ENCODE measurements at regions not wholly inside any gene's neighbourhood (a gene's known extent, or its start where the extent isn't known, plus 50 kb on each side); places are given as distances from the start of the nearest gene placed in this dataset.

DNA sequence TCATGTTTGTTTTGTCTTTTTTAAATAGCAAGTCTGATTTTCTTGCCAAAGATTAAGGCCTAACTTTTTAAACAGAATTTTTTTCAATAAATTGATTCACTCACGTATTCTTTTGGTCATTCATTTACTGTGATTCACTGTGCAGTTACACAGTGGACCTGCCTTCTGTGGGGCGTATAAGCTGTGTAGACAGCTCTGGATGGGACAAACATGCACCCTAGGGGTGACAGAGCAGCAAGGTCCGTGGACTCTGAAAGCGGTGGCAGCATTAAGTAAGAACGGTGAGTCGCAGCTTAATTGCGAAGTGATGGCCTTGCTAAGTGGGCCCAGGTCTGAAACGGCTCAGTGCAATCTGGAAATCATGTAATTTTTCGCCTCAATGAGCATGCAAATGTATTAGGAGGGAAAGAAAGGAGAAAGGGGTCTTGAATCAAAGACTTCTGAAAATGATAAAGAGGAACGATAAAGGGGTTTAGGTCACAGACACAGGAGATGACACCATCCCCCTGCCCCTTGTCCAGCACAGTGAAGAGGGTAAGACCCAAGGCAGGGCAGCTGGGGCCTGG is 113.1 kb downstream of the SPATA19 start:
- TF ChIP-seq, protein P1, sequence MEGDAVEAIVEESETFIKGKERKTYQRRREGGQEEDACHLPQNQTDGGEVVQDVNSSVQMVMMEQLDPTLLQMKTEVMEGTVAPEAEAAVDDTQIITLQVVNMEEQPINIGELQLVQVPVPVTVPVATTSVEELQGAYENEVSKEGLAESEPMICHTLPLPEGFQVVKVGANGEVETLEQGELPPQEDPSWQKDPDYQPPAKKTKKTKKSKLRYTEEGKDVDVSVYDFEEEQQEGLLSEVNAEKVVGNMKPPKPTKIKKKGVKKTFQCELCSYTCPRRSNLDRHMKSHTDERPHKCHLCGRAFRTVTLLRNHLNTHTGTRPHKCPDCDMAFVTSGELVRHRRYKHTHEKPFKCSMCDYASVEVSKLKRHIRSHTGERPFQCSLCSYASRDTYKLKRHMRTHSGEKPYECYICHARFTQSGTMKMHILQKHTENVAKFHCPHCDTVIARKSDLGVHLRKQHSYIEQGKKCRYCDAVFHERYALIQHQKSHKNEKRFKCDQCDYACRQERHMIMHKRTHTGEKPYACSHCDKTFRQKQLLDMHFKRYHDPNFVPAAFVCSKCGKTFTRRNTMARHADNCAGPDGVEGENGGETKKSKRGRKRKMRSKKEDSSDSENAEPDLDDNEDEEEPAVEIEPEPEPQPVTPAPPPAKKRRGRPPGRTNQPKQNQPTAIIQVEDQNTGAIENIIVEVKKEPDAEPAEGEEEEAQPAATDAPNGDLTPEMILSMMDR (IDR thresholded peaks at IDR 0.05; ENCODE audit: borderline replicate concordance, extremely low read depth, insufficient read depth), result no peak
- Histone ChIP-seq H3K9me3 (ENCODE audit: control insufficient read depth in 2 of 3, insufficient read depth in 1 of 3, low read length in 3 of 3) (peaks cover 0 to 2% (median 0%) of the 10 kb centered on the region in 3 donors), H3K36me3 (ENCODE audit: control insufficient read depth in 2 of 3, insufficient read depth in 3 of 3, low read length in 3 of 3) (no peaks in the 10 kb centered on the region), H3K9ac (ENCODE audit: low read length in 3 of 3) (no peak overlapping the region), H3K4me1 (ENCODE audit: control insufficient read depth in 2 of 3, insufficient read depth in 2 of 3, low read depth in 1 of 3, low read length in 3 of 3) (no peaks in the 10 kb centered on the region), H3K27ac (ENCODE audit: low read depth in 2 of 2, low read length in 2 of 2) (no peak overlapping the region), H3K4me3 (ENCODE audit: low read length in 3 of 3) (no peak overlapping the region), H3K27me3 (ENCODE audit: control insufficient read depth, insufficient read depth, low read length) (no peaks in the 10 kb centered on the region)
- intact Hi-C loops (cut with DNase I), result no loop called here
- FAIRE-seq (no peak), DNase-seq (no peak)

DNA sequence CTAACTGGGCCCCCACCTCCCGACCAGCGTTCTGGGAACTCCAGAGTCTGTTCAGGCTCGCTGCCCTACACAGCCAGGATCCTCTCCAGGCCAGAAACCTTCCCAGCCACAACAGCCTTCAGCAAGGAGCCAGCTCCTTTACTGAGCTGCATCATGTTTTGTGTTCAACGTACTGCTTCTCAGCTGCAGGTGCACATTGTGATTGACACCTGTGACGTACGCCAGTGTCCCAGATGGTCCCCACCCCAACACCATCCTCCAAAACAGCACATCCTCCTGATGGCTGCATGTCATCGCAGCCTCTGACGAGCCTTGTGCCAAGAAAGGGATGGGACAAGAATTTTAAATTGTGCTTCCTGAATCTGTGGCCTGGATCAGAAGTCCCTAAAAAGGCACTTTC is 117.5 kb downstream of the SPATA19 start:
- intact Hi-C loops (cut with DNase I), result no loop called here
- Histone ChIP-seq H3K4me1 (ENCODE audit: control insufficient read depth in 2 of 3, insufficient read depth in 2 of 3, low read depth in 1 of 3, low read length in 3 of 3) (no peaks in the 10 kb centered on the region), H3K9ac (ENCODE audit: low read length in 3 of 3) (no peak overlapping the region), H3K36me3 (ENCODE audit: control insufficient read depth in 2 of 3, insufficient read depth in 3 of 3, low read length in 3 of 3) (no peaks in the 10 kb centered on the region), H3K9me3 (ENCODE audit: control insufficient read depth in 2 of 3, insufficient read depth in 1 of 3, low read length in 3 of 3) (no peaks in the 10 kb centered on the region), H3K27ac (ENCODE audit: low read depth in 2 of 2, low read length in 2 of 2) (no peak overlapping the region), H3K4me3 (ENCODE audit: low read length in 3 of 3) (no peak overlapping the region), H3K27me3 (ENCODE audit: control insufficient read depth, insufficient read depth, low read length) (no peaks in the 10 kb centered on the region)
- FAIRE-seq (no peak), DNase-seq (no peak)
- TF ChIP-seq, protein P1 (IDR thresholded peaks at IDR 0.05; ENCODE audit: borderline replicate concordance, extremely low read depth, insufficient read depth), result no peak

DNA sequence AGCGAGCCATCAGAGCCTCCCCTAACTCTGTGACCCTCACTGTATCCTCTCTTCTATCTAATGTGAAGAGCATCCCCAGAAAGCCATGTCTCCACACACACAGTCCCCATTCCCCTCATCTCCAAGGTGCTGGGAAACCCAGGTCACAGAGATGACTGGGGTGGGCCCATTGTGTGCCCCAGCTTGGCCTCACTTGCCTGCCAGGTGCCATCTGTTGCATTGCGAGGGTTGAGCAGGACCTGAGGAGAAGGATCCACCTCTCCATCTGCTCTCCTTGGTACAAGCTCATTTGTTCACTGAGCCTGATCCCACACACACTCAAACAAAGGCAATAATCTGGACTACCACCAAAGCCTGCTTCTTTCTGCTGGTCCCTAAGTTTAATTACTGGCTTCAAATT is 118.8 kb downstream of the SPATA19 start:
- no peak for DNase-seq
- Histone ChIP-seq H3K27ac (ENCODE audit: low read depth in 2 of 2, low read length in 2 of 2) (no peak overlapping the region), H3K9me3 (ENCODE audit: control insufficient read depth in 2 of 3, insufficient read depth in 1 of 3, low read length in 3 of 3) (no peaks in the 10 kb centered on the region), H3K36me3 (ENCODE audit: control insufficient read depth in 2 of 3, insufficient read depth in 3 of 3, low read length in 3 of 3) (no peaks in the 10 kb centered on the region), H3K27me3 (ENCODE audit: control insufficient read depth, insufficient read depth, low read length) (no peaks in the 10 kb centered on the region), H3K4me3 (ENCODE audit: low read length in 3 of 3) (no peak overlapping the region), H3K4me1 (ENCODE audit: control insufficient read depth in 2 of 3, insufficient read depth in 2 of 3, low read depth in 1 of 3, low read length in 3 of 3) (no peaks in the 10 kb centered on the region), H3K9ac (ENCODE audit: low read length in 3 of 3) (no peak overlapping the region)
- TF ChIP-seq, protein P1 (IDR thresholded peaks at IDR 0.05; ENCODE audit: borderline replicate concordance, extremely low read depth, insufficient read depth), result no peak
- intact Hi-C loops (cut with DNase I), result no loop called here
- FAIRE-seq, result no peak

DNA sequence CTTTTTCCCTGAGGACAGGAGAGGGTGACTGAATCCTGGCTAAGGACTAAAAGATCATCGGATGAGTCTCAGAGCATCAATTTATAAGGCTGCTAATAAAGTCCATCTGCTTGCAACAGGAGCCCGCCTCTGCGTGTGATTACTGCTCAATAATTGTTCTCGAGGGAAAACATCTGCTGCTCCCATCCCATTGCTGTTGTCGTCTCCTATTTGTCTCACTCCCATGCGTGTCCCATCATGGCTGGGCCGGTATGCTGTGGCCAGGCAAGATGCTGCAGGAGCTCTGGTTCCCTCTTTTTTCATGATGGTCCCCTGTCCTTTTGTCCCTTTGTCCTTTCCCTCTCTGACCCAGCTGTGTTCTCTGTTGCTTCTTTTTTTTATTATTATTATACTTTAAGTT is 121.2 kb downstream of the SPATA19 start:
- FAIRE-seq, result no peak
- no peak for DNase-seq
- Histone ChIP-seq H3K4me1 (ENCODE audit: control insufficient read depth in 2 of 3, insufficient read depth in 2 of 3, low read depth in 1 of 3, low read length in 3 of 3) (no peaks in the 10 kb centered on the region), H3K27ac (ENCODE audit: low read depth in 2 of 2, low read length in 2 of 2) (no peak overlapping the region), H3K9ac (ENCODE audit: low read length in 3 of 3) (no peak overlapping the region), H3K36me3 (ENCODE audit: control insufficient read depth in 2 of 3, insufficient read depth in 3 of 3, low read length in 3 of 3) (no peaks in the 10 kb centered on the region), H3K27me3 (ENCODE audit: control insufficient read depth, insufficient read depth, low read length) (no peaks in the 10 kb centered on the region), H3K9me3 (ENCODE audit: control insufficient read depth in 2 of 3, insufficient read depth in 1 of 3, low read length in 3 of 3) (no peaks in the 10 kb centered on the region), H3K4me3 (ENCODE audit: low read length in 3 of 3) (no peak overlapping the region)
- intact Hi-C loops (cut with DNase I), result no loop called here
- TF ChIP-seq, protein P1 (IDR thresholded peaks at IDR 0.05; ENCODE audit: borderline replicate concordance, extremely low read depth, insufficient read depth), result no peak
